HG03354 (cell line): ENCODE measurements at regions not wholly inside any gene's neighbourhood (a gene's known extent, or its start where the extent isn't known, plus 50 kb on each side); places are given as distances from the start of the nearest gene placed in this dataset.

Experiments used
- ATAC-seq: cut with Tn5 transposase; IDR thresholded peaks from one replicate; pipeline ENCODE4 v1.9.1; 2021; ENCODE audit warnings: mild to moderate bottlenecking; ENCODE audit not compliant: unreplicated experiment, poor library complexity, severe bottlenecking

DNA sequence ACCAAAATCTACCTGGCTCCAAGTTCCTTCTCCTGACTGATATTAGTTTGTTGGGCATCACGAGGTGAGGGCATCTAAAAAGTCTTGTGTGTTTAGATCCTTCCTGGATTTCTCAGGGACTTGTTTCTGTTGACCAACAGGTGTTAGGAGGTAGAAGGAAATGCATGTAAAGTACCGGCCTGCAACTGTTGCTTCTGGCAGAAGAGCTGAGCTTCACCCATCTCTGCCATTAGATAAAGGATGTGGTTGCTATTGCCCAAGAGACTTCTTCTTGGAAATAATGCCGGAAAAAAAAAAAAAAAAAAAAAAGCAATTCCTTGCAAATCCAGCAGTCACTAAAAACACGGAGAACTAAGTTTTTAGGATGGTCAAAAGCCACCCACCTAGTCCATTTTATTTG is 303.1 kb downstream of the CDH26 start:
- ATAC-seq, result no peak

GRCh38 chr20:60262967-60263603 is 304.9 kb downstream of the CDH26 start:
- ATAC-seq, result no peak

GRCh38 chr20:60263725-60264709 is 305.8 kb downstream of the CDH26 start:
- no peak for ATAC-seq

- ATAC-seq, result no peak
Observed at GRCh38 chr20:60266177-60266823, 308.1 kb downstream of the CDH26 start.

GRCh38 chr20:60268491-60268890 is 310.3 kb downstream of the CDH26 start:
- no peak for ATAC-seq

GRCh38 chr20:60269573-60270162 is 311.4 kb downstream of the CDH26 start:
- ATAC-seq, result no peak

DNA sequence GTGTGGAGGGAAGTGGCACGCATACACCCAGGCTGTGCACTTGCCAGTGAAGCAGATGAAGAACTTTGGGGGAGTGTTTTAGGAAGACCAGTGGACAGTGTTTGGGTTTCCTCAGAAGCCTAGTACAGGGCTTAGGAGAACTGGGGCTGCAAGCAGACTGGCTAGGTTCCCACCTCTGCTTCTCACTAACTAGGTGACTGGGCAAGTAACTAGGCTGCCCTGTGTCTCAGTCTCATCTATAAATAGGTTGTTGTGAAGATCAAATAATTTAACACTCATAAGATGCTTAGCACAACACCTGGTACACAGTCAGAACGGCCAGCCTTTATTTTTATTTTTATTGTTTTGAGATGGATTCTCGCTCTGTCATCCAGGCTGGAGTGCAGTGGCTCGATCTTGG is 312.1 kb downstream of the CDH26 start:
- no peak for ATAC-seq

DNA sequence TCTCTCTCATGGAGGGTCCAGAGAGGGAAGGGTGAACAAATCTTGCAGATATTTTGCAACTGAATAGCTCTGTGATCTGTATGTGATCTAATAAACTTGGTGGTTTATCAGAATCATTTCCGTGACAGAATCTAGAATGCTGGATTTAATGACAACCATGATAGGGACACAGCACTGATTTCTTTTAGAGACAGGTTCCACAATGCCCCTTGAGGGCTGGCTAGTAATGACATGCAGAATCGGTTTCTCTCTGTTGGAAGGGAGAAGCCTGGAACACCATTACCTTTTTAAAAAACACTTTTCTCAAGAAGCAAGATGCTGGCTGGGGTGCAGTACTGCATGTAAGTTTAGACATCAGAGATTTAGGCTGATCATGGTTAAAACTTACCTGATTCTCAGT is 313.4 kb downstream of the CDH26 start:
- ATAC-seq, result no peak

- ATAC-seq, result no peak
Observed at GRCh38 chr20:60272790-60273189, 314.6 kb downstream of the CDH26 start.

DNA sequence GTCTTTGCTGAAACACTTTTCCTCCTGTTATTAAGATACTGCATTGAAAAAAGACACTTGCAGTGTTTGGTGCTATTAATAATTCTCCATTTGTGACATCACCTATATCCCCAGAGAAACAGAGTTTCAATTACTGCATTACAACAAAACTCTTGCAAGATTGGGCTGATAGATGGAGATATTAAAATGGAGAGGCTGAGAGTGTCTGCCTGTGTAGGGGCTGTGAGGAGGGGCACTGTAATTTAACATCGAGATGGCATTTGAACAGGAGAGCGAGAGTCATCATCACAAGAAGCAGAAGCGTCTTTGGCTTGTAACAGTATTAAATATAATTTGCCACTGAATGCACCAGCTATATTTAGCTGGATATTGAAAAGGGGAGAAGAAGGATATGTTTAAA is 316.5 kb downstream of the CDH26 start:
- no peak for ATAC-seq

DNA sequence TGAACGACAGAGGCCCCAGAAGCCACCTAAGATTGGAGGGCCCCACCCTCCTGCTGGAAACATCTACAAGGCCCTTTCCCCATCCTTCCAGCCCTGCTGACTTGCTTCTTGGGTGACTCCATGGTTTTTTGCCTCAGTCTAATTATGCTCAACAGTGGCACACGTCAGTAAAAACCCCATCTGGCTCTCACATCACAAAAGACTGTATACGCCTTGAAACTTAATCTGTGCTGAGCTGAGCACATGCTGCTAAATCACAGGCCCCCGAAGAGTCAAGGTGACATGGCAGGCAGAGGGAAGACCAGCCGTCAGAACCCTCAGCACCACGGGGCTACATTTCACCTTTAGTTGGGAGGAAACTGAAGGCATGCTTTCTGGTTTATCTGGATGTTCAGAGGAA is 323.1 kb downstream of the CDH26 start:
- ATAC-seq, result no peak

DNA sequence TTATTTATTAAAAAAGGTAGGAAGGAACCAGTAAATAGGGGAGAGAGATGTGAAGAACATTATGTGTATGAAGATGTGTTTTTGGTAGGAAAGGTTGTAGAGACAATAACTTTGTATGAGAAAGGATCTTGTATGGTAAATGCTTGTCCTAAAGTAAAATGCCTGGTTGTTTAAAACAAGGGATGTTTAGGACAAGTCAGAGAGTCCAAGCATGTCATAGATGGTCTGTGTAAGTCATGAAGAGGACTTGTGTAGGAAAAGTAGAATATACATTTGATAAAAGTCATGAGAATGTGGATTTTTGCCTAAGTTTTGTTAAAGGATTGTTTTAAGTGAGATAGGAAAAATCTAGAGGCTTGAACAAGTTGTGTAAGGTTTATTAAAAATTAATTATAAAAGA is 325.1 kb downstream of the CDH26 start:
- ATAC-seq, result no peak

DNA sequence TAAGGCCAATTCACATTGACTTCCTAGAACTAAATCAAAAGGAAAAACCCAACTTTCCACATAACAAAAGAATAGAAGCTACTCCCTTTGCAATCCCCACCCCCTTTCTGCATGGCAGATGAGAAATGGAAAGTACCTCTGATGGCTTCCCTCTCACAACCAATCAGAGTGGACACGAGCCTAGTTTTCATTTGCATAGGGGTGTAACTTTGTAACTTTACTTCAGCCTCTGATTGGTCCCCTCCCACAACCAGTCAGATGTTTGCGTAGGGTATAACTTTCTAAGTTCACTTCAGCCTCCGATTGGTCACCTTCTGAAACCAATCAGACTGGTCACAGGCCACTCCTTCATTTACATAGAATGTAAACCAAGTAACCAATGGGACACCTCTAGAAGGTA is 328.5 kb downstream of the CDH26 start:
- ATAC-seq, result no peak

GRCh38 chr20:60288945-60289344 is 330.7 kb downstream of the CDH26 start:
- no peak for ATAC-seq

DNA sequence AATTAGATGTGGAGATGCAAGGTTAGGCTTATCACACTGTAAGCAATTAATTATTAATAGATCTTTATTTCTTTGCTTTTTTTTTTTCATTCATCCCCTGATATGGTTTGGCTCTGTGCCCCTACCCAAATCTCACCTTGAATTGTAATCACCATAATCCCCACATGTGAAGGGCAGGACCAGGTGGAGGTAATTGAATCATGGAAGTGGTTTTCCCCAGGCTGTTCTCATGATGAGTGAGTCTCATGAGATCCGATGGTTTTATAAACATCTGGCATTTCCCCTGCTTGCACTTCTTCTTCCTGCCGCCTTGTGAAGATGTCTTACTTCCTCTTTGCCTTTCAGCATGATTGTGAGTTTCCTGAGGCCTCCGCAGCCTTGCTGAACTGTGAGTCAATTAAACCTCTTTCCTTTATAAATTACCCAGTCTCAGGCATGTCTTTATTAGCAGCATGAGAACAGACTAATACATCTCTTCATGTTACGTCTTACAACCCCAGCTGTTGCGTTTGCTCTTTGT is 333.8 kb downstream of the CDH26 start:
- ATAC-seq, result no peak

DNA sequence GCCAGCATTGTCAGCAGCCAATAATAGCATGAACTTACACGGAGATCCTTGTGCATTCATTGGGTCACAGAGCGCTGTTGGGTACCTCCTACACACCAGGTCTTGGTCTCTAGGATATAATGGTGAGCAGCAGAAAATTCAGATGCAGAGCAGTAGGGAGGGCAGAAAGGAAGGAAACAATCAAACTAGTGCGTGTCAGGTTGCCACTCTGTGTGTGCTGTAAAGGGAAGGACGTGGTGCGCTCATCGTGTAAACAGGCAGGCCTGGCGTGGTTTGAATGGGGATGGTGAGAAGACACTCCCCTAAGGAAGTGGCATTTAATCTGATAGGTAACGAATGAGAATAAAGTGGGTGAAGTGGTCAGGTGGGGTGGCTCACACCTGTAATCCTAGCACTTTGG is 336.4 kb downstream of the CDH26 start:
- no peak for ATAC-seq

DNA sequence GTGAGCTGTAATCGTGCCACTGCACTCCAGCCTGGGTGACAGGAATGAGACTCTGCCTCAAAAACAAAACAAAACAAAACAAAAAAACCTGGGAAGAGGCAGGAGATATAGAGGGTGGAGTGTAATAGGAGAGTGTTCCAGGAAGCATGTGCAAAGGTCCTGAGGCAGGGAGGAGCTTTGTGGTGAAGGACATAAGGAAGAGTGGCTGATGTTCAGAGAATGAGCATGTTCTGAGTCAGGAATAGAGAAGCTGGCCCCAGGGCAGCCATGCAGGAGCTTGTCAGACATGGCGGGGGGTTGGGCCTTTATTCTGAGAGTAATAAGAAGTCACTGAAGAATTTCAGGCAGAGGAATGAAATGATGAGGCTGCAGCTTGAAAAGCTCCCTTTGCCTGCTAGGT is 337.0 kb downstream of the CDH26 start:
- no peak for ATAC-seq

- ATAC-seq, result no peak
Observed at GRCh38 chr20:60297649-60298048, 339.4 kb downstream of the CDH26 start.

DNA sequence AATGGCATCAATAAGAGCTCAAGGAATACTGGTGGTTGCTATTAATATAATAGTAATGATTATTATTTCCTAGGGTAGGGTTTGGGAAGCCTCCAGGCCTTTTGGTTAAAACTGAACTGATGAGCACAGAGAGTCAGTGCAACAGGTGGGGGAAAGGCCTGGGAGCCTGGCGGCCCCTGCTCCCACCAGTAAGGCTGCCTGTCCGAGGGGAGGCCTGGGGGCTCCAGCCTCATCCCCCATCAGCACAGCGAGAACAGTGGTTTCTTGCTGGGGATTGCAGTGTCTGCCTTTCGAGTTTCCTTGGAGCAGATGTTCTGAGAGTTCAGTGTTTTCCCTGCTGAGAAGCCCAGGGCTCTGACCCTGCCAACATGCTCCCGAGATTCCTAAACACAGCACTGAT is 340.4 kb downstream of the CDH26 start:
- no peak for ATAC-seq

DNA sequence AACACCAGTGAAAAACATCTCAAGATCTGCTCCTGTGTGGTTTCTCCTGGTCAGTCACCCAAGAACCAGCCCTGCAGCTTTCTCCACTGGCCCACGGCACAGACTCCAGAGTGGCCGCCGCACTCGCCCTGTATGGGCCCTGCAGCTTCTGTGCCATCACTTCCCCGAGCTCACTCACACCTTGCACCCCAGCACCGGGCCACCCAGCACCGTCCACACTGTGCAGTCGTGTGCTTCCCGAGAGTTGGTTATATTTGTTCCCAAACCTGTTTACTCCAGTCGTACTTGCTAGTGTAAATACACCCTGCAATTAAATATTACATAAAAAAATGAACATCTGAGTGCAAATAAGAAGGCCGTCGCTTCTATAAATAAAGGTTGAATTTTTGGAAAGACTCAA is 341.7 kb downstream of the CDH26 start:
- ATAC-seq, result no peak
